ENCODE measurements at regions not wholly inside any gene's neighbourhood (a gene's known extent, or its start where the extent isn't known, plus 50 kb on each side); places are given as distances from the start of the nearest gene placed in this dataset.

DNA sequence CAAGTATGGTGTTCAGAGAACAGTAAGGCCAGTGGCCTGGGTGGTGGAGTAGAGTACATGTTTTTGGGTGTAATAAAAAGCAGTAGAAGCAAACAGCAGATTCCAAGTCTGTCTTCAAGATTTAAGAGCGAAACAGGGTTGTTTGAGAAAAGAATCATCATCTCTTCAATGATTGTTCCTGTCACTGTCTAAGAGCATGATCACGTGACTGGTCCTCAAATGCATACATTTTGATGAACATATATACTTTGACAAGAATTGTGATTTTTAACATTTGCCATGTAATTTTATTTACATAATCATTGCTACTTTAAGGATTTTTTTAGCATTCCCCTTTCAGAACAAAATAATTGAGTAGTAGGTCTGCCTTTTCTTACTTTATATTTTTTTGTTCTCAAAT is 252.6 kb upstream of the GPR101 start:
- no peaks in the 10 kb centered on the region for H3K4me1 ChIP-seq (ENCODE audit: control insufficient read depth, insufficient read depth, low read length)

DNA sequence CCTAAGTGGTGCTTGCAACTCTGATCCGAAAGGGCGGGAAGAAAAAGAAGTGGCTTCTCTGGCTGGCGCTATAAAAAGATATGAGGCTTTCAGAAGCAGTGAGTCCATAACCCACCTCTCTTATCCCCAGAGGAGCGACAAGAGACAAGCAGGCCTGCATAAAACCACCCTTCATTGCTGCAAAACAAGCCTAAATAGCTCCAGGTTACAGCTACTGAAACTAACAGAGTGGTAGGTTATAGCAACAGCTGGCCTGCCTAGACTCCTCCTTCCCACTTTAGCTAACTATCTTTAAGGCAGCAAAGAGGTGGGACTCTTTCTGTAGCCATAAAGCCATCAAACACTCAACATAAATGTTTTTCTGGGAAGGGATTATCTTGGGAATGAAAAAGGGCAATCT is 245.0 kb upstream of the GPR101 start:
- no peaks in the 10 kb centered on the region for H3K36me3 ChIP-seq (ENCODE audit: insufficient read depth, low read length)
- no peak overlapping the region for H3K9ac ChIP-seq (ENCODE audit: low read depth, low read length)
- no peak overlapping the region for H3K4me3 ChIP-seq (ENCODE audit: low read length)
- no peaks in the 10 kb centered on the region for H3K27me3 ChIP-seq (ENCODE audit: control insufficient read depth, insufficient read depth, low read length)
- no peak overlapping the region for H3K4me2 ChIP-seq (ENCODE audit: low read length)
- no peaks in the 10 kb centered on the region for H3K9me3 ChIP-seq (replicated peaks; ENCODE audit: low read length)
- H3K4me1 ChIP-seq (ENCODE audit: control insufficient read depth, insufficient read depth, low read length): no peaks in the 10 kb centered on the region

More for the DNA sequence above, 252.6 kb upstream of the GPR101 start:
- Histone ChIP-seq H3K9me3 (replicated peaks; ENCODE audit: low read length) (no peaks in the 10 kb centered on the region), H3K36me3 (ENCODE audit: insufficient read depth, low read length) (no peaks in the 10 kb centered on the region), H3K9ac (ENCODE audit: low read depth, low read length) (no peak overlapping the region), H3K27me3 (ENCODE audit: control insufficient read depth, insufficient read depth, low read length) (no peaks in the 10 kb centered on the region), H3K4me3 (ENCODE audit: low read length) (no peak overlapping the region), H3K4me2 (ENCODE audit: low read length) (no peak overlapping the region)

DNA sequence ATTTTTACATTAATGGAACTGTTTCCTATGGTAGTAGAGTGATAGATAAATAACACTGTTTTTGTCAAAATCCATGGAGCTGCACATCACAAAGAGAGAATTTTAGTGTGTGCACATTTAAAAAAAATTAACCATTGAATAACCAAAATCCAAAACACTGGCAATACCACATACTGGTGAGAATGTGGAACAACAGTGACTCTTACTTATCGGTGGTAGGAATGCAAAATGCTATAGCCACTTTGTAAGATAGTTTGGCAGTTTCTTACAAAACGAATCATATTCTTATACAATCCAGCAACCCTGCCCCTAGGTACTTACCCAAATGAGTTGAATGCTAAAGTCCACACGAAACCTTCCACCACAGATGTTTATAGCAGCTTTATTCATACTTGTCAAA is 229.6 kb upstream of the GPR101 start:
- H3K4me1 ChIP-seq (ENCODE audit: control insufficient read depth, insufficient read depth, low read length): no peaks in the 10 kb centered on the region

DNA sequence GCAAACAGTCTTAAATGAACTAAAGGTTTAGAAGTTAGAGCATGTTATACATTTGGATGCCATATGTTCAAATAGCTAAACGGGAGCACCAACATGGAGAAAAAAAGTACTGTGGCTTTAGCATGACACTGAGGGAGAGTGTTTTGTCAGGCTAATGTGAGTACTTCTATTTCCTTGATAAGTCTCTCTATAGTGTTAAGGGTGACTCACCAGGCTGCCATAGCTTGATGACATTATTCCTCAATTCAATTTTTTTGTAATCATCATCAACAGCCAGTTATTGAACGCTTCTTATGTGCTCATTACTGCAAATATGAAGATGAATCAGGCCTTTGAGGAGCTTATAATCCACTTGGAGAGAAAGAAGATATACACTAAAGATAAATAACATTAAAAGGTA is 211.4 kb upstream of the GPR101 start:
- H3K9ac ChIP-seq (ENCODE audit: low read depth, low read length): no peak overlapping the region
- no peaks in the 10 kb centered on the region for H3K36me3 ChIP-seq (ENCODE audit: insufficient read depth, low read length)
- no peaks in the 10 kb centered on the region for H3K9me3 ChIP-seq (replicated peaks; ENCODE audit: low read length)
- no peak overlapping the region for H3K4me3 ChIP-seq (ENCODE audit: low read length)
- no peaks in the 10 kb centered on the region for H3K4me1 ChIP-seq (ENCODE audit: control insufficient read depth, insufficient read depth, low read length)
- no peak overlapping the region for H3K4me2 ChIP-seq (ENCODE audit: low read length)
- no peaks in the 10 kb centered on the region for H3K27me3 ChIP-seq (ENCODE audit: control insufficient read depth, insufficient read depth, low read length)

More for the DNA sequence above, 229.6 kb upstream of the GPR101 start:
- Histone ChIP-seq H3K9ac (ENCODE audit: low read depth, low read length) (no peak overlapping the region), H3K4me3 (ENCODE audit: low read length) (no peak overlapping the region), H3K27me3 (ENCODE audit: control insufficient read depth, insufficient read depth, low read length) (no peaks in the 10 kb centered on the region), H3K36me3 (ENCODE audit: insufficient read depth, low read length) (no peaks in the 10 kb centered on the region), H3K4me2 (ENCODE audit: low read length) (no peak overlapping the region), H3K9me3 (replicated peaks; ENCODE audit: low read length) (no peaks in the 10 kb centered on the region)

DNA sequence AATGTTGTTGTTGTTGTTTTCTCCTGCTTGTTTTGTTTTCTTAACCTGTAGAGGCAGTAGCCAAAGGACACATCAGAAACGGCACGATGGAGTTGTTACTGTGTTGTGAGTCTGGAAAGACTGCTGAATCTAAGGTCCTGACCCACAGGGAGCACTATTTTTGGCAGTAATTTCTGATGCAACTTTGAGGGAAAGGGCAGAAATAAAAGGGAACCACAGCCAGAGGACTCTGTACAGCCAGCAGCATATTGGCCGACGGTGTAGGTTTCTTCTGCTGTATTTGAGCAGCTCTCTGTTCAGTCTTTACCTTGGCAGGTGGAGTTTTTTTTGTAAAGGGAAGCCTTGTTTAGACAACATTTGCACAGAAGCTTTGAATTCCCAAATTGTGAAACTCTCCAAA is 203.0 kb upstream of the GPR101 start:
- H3K4me1 ChIP-seq (ENCODE audit: control insufficient read depth, insufficient read depth, low read length): no peaks in the 10 kb centered on the region
- no peaks in the 10 kb centered on the region for H3K9me3 ChIP-seq (replicated peaks; ENCODE audit: low read length)
- no peak overlapping the region for H3K9ac ChIP-seq (ENCODE audit: low read depth, low read length)
- no peaks in the 10 kb centered on the region for H3K27me3 ChIP-seq (ENCODE audit: control insufficient read depth, insufficient read depth, low read length)
- no peak overlapping the region for H3K4me2 ChIP-seq (ENCODE audit: low read length)
- no peak overlapping the region for H3K4me3 ChIP-seq (ENCODE audit: low read length)
- H3K36me3 ChIP-seq (ENCODE audit: insufficient read depth, low read length): no peaks in the 10 kb centered on the region

DNA sequence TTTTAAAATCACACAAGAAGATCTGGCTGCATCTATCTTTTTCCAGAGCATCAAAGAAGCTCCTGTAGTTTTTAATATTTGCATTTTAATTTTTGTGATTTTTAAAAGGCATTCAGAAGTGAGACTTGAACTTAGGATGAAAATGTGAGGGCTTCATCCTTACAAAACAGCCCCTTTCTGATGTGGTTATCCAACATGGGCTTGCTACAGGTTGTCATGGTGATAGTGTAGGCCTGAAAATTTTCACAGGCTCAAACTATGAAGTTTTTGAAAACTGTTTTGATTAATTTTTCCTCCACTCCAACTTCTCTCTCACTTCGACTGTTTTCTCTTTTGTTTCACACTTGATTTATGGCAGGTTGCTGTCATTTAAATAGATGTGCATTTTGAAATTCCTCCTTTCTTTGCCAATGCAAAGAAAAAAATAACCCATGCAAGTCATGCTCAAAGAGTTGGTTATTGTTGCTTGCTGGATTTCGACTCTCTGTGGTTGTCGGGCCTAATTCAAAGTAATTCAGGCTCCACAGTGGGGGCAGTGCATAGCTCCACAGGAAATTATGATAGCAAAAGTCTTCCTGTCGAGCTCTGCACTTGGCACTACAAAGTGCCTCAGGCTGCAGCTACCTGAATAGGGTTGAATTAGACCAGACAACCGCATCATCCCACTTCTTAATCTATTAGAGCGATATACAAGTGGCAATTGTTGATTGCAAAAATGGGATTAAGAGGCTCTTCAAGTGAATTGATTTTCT is 201.0 kb upstream of the GPR101 start:
- Histone ChIP-seq H3K4me2 (ENCODE audit: low read length) (no peak overlapping the region), H3K36me3 (ENCODE audit: insufficient read depth, low read length) (no peaks in the 10 kb centered on the region), H3K9ac (ENCODE audit: low read depth, low read length) (no peak overlapping the region), H3K9me3 (replicated peaks; ENCODE audit: low read length) (no peaks in the 10 kb centered on the region), H3K27me3 (ENCODE audit: control insufficient read depth, insufficient read depth, low read length) (no peaks in the 10 kb centered on the region), H3K4me3 (ENCODE audit: low read length) (no peak overlapping the region), H3K4me1 (ENCODE audit: control insufficient read depth, insufficient read depth, low read length) (no peaks in the 10 kb centered on the region)

DNA sequence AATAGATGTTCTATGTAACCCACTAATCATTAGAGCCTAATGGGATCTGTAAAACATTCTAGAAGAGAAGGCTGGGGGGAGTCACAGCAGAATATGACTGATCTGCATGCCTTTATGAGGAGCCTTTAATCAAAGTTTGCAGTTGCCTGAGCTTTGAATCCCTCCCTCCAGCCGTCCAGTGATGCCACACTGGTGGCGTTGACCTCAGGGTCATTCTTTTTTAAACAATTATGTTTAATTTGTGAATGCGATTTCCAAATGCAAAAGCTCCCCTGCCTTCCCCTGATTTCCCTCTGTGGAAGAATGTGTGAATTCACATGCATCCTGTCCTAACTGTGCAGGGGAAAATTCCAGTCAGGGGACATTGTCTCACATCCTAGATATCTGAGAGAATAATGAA is 199.7 kb upstream of the GPR101 start:
- Histone ChIP-seq H3K36me3 (ENCODE audit: insufficient read depth, low read length) (no peaks in the 10 kb centered on the region), H3K9ac (ENCODE audit: low read depth, low read length) (no peak overlapping the region), H3K9me3 (replicated peaks; ENCODE audit: low read length) (no peaks in the 10 kb centered on the region), H3K4me2 (ENCODE audit: low read length) (no peak overlapping the region), H3K4me1 (ENCODE audit: control insufficient read depth, insufficient read depth, low read length) (no peaks in the 10 kb centered on the region), H3K27me3 (ENCODE audit: control insufficient read depth, insufficient read depth, low read length) (no peaks in the 10 kb centered on the region), H3K4me3 (ENCODE audit: low read length) (no peak overlapping the region)

DNA sequence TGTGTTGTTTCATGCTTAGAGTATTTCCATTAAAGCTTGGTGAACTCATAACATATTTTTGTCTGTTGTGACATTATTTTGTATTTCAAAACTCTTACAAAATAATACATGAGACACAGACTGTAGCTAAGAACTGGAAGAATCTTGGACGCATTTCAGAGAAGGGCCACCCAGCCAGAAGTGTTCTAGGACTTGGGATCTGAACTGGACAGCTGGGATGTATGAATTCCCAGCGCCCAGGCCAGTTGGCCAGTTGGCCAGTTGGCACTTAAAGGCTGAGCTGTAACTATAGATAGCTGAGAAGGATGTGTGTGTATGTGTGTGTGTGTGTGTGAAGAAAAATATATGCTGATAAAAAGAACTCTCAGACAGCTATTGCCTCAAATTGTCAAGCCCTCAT is 193.4 kb upstream of the GPR101 start:
- H3K9ac ChIP-seq (ENCODE audit: low read depth, low read length): no peak overlapping the region
- no peaks in the 10 kb centered on the region for H3K4me1 ChIP-seq (ENCODE audit: control insufficient read depth, insufficient read depth, low read length)
- H3K27me3 ChIP-seq (ENCODE audit: control insufficient read depth, insufficient read depth, low read length): no peaks in the 10 kb centered on the region
- no peaks in the 10 kb centered on the region for H3K36me3 ChIP-seq (ENCODE audit: insufficient read depth, low read length)
- H3K9me3 ChIP-seq (replicated peaks; ENCODE audit: low read length): no peaks in the 10 kb centered on the region
- H3K4me3 ChIP-seq (ENCODE audit: low read length): no peak overlapping the region
- no peak overlapping the region for H3K4me2 ChIP-seq (ENCODE audit: low read length)

DNA sequence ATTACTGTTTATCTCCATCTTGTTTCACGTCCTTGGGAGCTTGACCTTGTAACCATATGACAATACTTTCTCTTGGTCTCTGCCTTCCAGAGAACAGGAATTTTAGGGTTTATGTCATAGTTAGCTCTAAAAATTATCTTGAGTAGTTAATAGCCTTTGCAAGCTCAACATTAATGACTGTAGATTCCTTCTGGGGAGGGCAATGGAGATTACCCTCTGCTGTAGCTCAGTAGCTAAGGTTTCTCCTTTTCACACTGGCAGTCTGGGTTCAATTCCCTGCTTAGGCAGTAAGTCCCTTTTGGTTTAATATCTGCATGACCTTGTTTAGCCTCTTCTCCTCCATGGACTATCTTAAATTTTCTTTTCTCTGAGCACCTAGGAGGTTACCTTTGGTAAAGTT is 181.7 kb upstream of the GPR101 start:
- H3K9me3 ChIP-seq (replicated peaks; ENCODE audit: low read length): no peaks in the 10 kb centered on the region
- H3K36me3 ChIP-seq (ENCODE audit: insufficient read depth, low read length): no peaks in the 10 kb centered on the region
- H3K27me3 ChIP-seq (ENCODE audit: control insufficient read depth, insufficient read depth, low read length): no peaks in the 10 kb centered on the region

DNA sequence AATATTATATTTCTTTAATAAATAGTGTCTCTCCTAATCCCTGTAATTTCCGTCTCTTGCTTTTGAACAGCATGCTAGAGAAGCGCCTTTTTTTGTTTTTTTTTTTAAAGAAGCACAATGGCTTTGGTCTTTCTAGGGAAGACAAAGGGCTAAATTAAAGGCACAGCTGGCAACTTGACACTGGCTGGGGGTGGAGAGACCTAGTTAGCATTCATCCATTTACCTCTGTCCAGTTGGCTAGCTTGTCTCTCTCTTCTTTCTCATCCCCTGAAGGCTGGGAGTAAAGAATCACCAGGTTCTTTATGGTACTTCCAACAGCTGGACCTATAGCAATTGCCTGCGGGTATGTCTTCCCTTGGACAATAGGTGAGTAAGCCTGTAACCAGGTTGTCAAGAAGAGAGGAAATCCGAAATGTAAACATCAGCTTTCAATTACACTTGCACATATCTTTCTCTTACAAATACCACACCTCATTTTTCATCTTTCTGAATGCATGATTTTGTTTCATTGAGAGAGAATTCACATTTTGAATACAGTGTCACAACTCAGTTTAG is 178.4 kb upstream of the GPR101 start:
- Histone ChIP-seq H3K9me3 (replicated peaks; ENCODE audit: low read length) (no peaks in the 10 kb centered on the region), H3K4me1 (ENCODE audit: control insufficient read depth, insufficient read depth, low read length) (no peaks in the 10 kb centered on the region), H3K4me2 (ENCODE audit: low read length) (no peak overlapping the region), H3K27me3 (ENCODE audit: control insufficient read depth, insufficient read depth, low read length) (no peaks in the 10 kb centered on the region), H3K36me3 (ENCODE audit: insufficient read depth, low read length) (no peaks in the 10 kb centered on the region), H3K4me3 (ENCODE audit: low read length) (no peak overlapping the region), H3K9ac (ENCODE audit: low read depth, low read length) (no peak overlapping the region)

More for the DNA sequence above, 181.7 kb upstream of the GPR101 start:
- Histone ChIP-seq H3K4me2 (ENCODE audit: low read length) (no peak overlapping the region), H3K4me3 (ENCODE audit: low read length) (no peak overlapping the region), H3K9ac (ENCODE audit: low read depth, low read length) (no peak overlapping the region), H3K4me1 (ENCODE audit: control insufficient read depth, insufficient read depth, low read length) (no peaks in the 10 kb centered on the region)

DNA sequence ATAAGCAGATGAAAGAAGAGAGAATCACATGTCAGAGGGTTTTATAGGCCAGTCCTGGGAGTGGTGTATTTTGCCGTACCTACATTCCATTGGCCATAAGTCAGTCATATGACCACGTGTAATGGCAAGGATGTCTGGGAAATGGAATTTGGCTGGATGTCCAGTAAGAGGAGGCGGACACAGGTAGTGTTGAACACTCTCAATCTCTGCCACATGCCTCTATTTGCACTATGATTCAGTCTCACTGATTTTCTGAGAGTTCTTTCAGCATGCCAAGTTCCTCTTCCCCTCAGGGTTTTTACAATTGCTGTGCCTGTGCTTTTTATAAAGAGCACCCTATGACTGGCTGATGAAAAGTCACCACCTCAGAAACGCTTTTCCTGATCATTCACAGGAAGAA is 164.2 kb upstream of the GPR101 start:
- Histone ChIP-seq H3K4me1 (ENCODE audit: control insufficient read depth, insufficient read depth, low read length) (no peaks in the 10 kb centered on the region), H3K9me3 (replicated peaks; ENCODE audit: low read length) (no peaks in the 10 kb centered on the region), H3K36me3 (ENCODE audit: insufficient read depth, low read length) (no peaks in the 10 kb centered on the region), H3K9ac (ENCODE audit: low read depth, low read length) (no peak overlapping the region), H3K4me3 (ENCODE audit: low read length) (no peak overlapping the region), H3K4me2 (ENCODE audit: low read length) (no peak overlapping the region), H3K27me3 (ENCODE audit: control insufficient read depth, insufficient read depth, low read length) (no peaks in the 10 kb centered on the region)

DNA sequence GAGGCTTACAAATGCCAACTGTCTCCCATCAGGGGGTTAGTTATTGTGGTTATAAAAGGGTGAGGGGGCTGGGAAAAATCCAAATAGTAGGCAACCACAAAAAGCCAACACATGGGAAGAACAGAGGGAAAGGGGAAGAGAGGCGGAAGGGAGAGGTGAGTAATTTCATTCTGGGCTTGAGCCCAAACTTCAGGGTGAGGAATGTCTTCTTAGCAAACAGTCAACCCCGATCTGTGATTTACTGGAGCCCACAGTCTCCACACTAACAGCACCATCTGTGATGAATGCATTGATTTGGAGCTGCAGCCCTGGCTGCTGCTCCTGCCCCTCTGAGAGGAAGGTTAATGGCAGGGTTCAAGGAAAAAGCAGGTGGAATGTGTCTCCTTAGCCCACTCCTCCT is 162.2 kb upstream of the GPR101 start:
- Histone ChIP-seq H3K4me1 (ENCODE audit: control insufficient read depth, insufficient read depth, low read length) (no peaks in the 10 kb centered on the region), H3K27me3 (ENCODE audit: control insufficient read depth, insufficient read depth, low read length) (peaks cover 4% of the 10 kb centered on the region), H3K9me3 (replicated peaks; ENCODE audit: low read length) (no peaks in the 10 kb centered on the region), H3K9ac (ENCODE audit: low read depth, low read length) (no peak overlapping the region), H3K4me2 (ENCODE audit: low read length) (no peak overlapping the region), H3K36me3 (ENCODE audit: insufficient read depth, low read length) (no peaks in the 10 kb centered on the region), H3K4me3 (ENCODE audit: low read length) (no peak overlapping the region)

Data from skeletal muscle satellite cell (primary cell).